ENCODE measurements at regions not wholly inside any gene's neighbourhood (a gene's known extent, or its start where the extent isn't known, plus 50 kb on each side); places are given as distances from the start of the nearest gene placed in this dataset.

DNA sequence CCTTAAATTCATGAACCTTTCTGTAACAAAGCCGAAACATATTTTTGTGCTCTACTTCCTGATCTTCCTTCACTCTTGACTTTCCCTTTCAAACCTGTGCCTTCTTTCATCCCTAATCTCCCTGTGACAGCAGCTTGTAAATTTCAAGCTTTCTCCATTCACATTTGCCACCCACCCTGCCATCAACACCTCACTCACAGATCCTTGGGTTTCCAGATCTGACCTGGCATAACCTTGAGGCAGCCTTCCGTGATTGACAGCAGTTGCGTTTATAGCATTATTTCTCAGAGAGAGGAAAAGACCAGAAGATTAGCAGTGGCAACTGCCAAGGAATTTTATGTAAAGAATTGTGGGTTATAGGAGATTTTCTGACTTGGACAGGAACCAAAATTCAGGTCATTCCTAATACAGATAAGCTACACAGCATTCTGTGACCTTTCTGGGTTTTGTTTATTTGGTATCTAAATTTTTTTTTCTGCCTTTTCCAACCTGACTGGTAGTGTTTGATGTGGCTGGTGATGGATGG lies 260.0 kb downstream of the NR2F1-AS1 start:
- H3K36me3 ChIP-seq (ENCODE audit: control insufficient read depth, insufficient read depth, low read length), result no peaks in the 10 kb centered on the region

DNA sequence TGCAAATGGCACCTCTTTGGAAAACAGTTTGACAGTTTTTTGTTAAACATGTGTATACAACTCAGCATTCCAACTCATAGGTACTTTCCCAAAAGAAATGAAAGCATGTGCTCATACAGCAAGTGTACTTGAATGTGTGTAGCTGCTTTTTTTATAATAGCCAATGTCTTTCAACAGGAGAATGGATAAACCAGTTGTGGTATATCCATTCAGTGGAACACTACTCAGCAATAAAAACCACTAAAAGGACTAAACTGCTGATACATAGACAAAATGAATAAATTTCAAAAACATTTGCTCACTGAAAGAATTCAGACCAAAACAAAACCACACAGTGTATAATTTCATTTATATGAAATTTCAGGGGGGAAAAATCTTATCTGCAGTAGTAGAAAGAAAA lies 267.3 kb downstream of the NR2F1-AS1 start:
- no peaks in the 10 kb centered on the region for H3K27me3 ChIP-seq (ENCODE audit: control insufficient read depth, insufficient read depth, low read length)
- H3K9me3 ChIP-seq (ENCODE audit: control insufficient read depth, insufficient read depth, low read length), result 0 out of 2 replicates have a peak, but pooled peaks cover 4% of the 10 kb centered on the region
- no peak overlapping the region for H3K4me3 ChIP-seq (ENCODE audit: low read depth, low read length)
- H3K9ac ChIP-seq (ENCODE audit: low read depth, low read length), result no peak overlapping the region
- H3K36me3 ChIP-seq (ENCODE audit: control insufficient read depth, insufficient read depth, low read length), result no peaks in the 10 kb centered on the region
- no peaks in the 10 kb centered on the region for H3K4me1 ChIP-seq (ENCODE audit: control insufficient read depth, insufficient read depth, low read length)
- no peak overlapping the region for H3K27ac ChIP-seq (ENCODE audit: low read depth, low read length)

More for the DNA sequence above, 260.0 kb downstream of the NR2F1-AS1 start:
- Histone ChIP-seq H3K27me3 (ENCODE audit: control insufficient read depth, insufficient read depth, low read length) (no peaks in the 10 kb centered on the region), H3K9ac (ENCODE audit: low read depth, low read length) (no peak overlapping the region), H3K9me3 (ENCODE audit: control insufficient read depth, insufficient read depth, low read length) (no peaks in the 10 kb centered on the region), H3K27ac (ENCODE audit: low read depth, low read length) (no peak overlapping the region), H3K4me3 (ENCODE audit: low read depth, low read length) (no peak overlapping the region), H3K4me1 (ENCODE audit: control insufficient read depth, insufficient read depth, low read length) (no peaks in the 10 kb centered on the region)

DNA sequence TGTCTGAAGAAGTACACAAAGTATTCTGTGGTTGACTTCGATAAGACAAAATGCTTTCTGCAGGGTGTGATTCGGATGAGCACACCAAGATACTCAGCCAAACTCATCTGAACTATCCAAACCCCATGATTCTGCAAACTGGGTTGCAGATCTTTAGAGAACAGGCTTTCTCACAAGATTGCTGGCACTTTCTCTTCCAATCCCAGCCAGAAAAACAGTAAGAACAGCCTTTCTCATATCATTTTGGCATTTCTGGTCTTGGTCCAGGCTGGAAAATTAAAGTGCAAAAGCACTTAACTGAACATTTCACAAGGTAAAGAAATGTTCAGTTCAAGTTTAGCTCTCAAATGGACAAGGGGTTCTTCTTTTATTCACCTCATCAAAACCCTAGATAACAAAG lies 269.1 kb downstream of the NR2F1-AS1 start:
- no peaks in the 10 kb centered on the region for H3K4me1 ChIP-seq (ENCODE audit: control insufficient read depth, insufficient read depth, low read length)
- no peak overlapping the region for H3K4me3 ChIP-seq (ENCODE audit: low read depth, low read length)
- H3K9me3 ChIP-seq (ENCODE audit: control insufficient read depth, insufficient read depth, low read length), result 0 out of 2 replicates have a peak, but pooled peaks cover 4% of the 10 kb centered on the region
- H3K36me3 ChIP-seq (ENCODE audit: control insufficient read depth, insufficient read depth, low read length), result no peaks in the 10 kb centered on the region
- H3K27ac ChIP-seq (ENCODE audit: low read depth, low read length), result no peak overlapping the region
- H3K9ac ChIP-seq (ENCODE audit: low read depth, low read length), result no peak overlapping the region
- no peaks in the 10 kb centered on the region for H3K27me3 ChIP-seq (ENCODE audit: control insufficient read depth, insufficient read depth, low read length)

DNA sequence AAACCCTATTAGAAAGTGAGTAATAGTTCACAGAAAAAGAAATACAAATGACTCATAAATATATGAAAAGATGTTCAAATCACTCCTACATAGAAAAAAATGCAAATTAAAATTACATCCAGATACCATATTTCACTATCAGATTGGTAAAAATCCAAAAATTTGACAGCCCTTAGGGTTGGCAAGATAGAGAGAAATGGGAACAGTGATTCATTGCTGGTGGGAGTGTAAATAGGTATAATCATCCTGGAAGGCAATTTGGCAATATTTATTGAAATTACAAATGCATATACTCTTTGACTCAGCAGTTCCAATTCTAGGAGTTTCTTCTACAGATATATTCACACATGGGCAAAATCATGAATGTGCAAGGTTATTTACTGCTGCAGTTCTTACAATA lies 273.5 kb downstream of the NR2F1-AS1 start:
- Histone ChIP-seq H3K4me1 (ENCODE audit: control insufficient read depth, insufficient read depth, low read length) (peaks cover 20% of the 10 kb centered on the region), H3K9me3 (ENCODE audit: control insufficient read depth, insufficient read depth, low read length) (no peaks in the 10 kb centered on the region), H3K9ac (ENCODE audit: low read depth, low read length) (no peak overlapping the region), H3K27me3 (ENCODE audit: control insufficient read depth, insufficient read depth, low read length) (no peaks in the 10 kb centered on the region), H3K36me3 (ENCODE audit: control insufficient read depth, insufficient read depth, low read length) (no peaks in the 10 kb centered on the region), H3K27ac (ENCODE audit: low read depth, low read length) (no peak overlapping the region), H3K4me3 (ENCODE audit: low read depth, low read length) (no peak overlapping the region)

DNA sequence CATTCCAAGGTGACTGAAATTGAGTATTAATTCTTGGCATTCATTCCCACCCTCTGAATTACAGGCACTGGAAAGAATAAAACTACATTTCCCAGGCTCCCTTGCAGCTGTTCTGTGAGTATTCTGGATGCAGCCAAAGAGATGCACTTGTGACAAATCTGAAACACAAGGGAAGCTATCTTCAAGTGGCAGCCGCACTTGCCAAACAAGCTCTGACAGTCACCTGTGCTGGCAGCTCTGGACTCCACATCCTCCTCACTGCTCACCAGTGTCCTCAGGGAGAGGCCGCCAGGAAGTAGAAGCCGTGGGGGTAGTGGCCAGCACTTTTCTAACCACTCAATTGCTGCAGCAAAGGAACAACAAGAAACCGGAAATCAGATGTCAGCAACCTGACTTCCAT lies 275.0 kb downstream of the NR2F1-AS1 start:
- H3K4me3 ChIP-seq (ENCODE audit: low read depth, low read length), result peak overlapping the region; percentile 43
- no peak overlapping the region for H3K9ac ChIP-seq (ENCODE audit: low read depth, low read length)

DNA sequence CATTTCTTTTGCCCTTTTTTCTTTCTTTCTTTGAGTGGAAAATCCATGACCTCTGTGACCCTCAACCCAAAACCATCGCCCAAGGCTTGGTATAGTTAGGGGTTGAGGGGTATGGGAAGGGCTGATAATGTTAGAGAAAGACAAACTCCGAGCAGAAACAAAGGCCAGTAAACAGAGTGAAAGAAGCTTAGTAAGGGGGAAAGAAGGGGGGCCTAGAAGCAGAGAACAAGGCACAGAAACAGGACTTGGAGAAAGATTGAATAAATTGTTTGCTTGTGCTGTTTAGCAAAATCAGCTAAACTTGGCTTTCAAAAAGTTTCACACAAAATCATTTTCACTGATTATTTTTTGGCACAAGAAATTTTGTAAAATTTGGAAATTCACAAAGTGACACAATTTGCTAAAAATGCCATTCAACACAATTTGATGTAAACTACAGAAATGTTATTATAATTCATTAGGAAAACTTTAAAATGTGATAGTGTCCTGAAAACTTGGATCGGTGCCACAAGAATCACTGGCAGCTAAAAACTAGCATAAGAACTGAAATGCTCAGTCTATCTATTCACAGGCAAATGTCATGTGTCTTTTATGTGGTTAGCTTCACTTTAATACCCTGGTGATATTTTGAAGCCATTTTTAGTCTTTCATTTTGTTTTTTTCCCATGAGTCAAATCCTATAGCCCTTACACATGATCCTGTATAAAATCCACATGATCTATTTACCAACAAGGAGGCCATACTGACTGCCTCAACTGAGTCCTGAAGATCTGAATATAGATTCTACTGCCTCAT lies 276.4 kb downstream of the NR2F1-AS1 start:
- Histone ChIP-seq H3K4me1 (ENCODE audit: control insufficient read depth, insufficient read depth, low read length) (peaks cover 37% of the 10 kb centered on the region), H3K36me3 (ENCODE audit: control insufficient read depth, insufficient read depth, low read length) (no peaks in the 10 kb centered on the region), H3K27me3 (ENCODE audit: control insufficient read depth, insufficient read depth, low read length) (no peaks in the 10 kb centered on the region), H3K27ac (ENCODE audit: low read depth, low read length) (no peak overlapping the region), H3K4me3 (ENCODE audit: low read depth, low read length) (no peak overlapping the region), H3K9me3 (ENCODE audit: control insufficient read depth, insufficient read depth, low read length) (no peaks in the 10 kb centered on the region), H3K9ac (ENCODE audit: low read depth, low read length) (no peak overlapping the region)

More for the DNA sequence above, 275.0 kb downstream of the NR2F1-AS1 start:
- peaks cover 25% of the 10 kb centered on the region for H3K4me1 ChIP-seq (ENCODE audit: control insufficient read depth, insufficient read depth, low read length)
- no peak overlapping the region for H3K27ac ChIP-seq (ENCODE audit: low read depth, low read length)
- H3K9me3 ChIP-seq (ENCODE audit: control insufficient read depth, insufficient read depth, low read length), result no peaks in the 10 kb centered on the region
- no peaks in the 10 kb centered on the region for H3K36me3 ChIP-seq (ENCODE audit: control insufficient read depth, insufficient read depth, low read length)
- H3K27me3 ChIP-seq (ENCODE audit: control insufficient read depth, insufficient read depth, low read length), result no peaks in the 10 kb centered on the region

DNA sequence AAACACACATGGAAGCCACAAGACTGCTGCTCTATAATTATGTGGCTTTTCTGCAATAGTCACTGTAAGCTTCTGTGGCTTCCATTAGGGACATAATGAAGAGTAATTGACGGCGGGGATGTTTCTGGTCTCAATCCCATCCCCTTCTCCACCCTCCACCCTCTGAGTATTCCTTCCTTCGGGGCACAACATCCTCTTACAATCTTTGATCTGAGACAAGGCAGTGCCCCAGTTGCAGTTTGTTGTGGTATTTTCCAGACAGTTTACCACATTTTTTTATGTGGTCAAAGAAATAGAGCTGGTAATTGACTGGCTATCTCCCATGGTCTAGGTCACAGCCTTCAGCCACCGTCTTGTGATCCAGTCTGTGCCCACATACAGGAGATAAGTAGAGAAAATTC lies 277.7 kb downstream of the NR2F1-AS1 start:
- Histone ChIP-seq H3K4me3 (ENCODE audit: low read depth, low read length) (no peak overlapping the region), H3K27ac (ENCODE audit: low read depth, low read length) (no peak overlapping the region), H3K4me1 (ENCODE audit: control insufficient read depth, insufficient read depth, low read length) (peaks cover 43% of the 10 kb centered on the region), H3K9me3 (ENCODE audit: control insufficient read depth, insufficient read depth, low read length) (no peaks in the 10 kb centered on the region), H3K27me3 (ENCODE audit: control insufficient read depth, insufficient read depth, low read length) (no peaks in the 10 kb centered on the region), H3K9ac (ENCODE audit: low read depth, low read length) (no peak overlapping the region), H3K36me3 (ENCODE audit: control insufficient read depth, insufficient read depth, low read length) (no peaks in the 10 kb centered on the region)

DNA sequence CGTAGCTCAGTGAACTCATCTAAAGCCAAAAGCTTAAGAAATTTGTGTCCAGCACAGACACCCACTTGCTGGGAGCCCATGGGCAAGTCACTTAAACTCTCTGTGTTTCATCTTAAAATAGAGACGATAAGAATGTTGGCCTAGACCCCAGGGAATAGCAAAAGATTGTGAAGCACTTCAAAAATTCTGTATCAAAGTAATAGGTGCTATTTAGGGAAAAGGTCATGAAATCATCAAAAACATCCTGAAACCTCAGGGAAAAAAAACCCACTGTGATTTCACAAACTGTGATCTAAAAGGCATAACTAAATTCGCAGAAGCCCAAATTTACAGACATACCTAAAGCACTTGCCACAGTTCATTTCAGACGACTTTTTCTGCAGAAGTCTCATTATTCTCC lies 278.3 kb downstream of the NR2F1-AS1 start:
- Histone ChIP-seq H3K36me3 (ENCODE audit: control insufficient read depth, insufficient read depth, low read length) (no peaks in the 10 kb centered on the region), H3K27ac (ENCODE audit: low read depth, low read length) (no peak overlapping the region), H3K27me3 (ENCODE audit: control insufficient read depth, insufficient read depth, low read length) (no peaks in the 10 kb centered on the region), H3K4me3 (ENCODE audit: low read depth, low read length) (no peak overlapping the region), H3K9ac (ENCODE audit: low read depth, low read length) (no peak overlapping the region), H3K4me1 (ENCODE audit: control insufficient read depth, insufficient read depth, low read length) (peaks cover 43% of the 10 kb centered on the region), H3K9me3 (ENCODE audit: control insufficient read depth, insufficient read depth, low read length) (no peaks in the 10 kb centered on the region)

DNA sequence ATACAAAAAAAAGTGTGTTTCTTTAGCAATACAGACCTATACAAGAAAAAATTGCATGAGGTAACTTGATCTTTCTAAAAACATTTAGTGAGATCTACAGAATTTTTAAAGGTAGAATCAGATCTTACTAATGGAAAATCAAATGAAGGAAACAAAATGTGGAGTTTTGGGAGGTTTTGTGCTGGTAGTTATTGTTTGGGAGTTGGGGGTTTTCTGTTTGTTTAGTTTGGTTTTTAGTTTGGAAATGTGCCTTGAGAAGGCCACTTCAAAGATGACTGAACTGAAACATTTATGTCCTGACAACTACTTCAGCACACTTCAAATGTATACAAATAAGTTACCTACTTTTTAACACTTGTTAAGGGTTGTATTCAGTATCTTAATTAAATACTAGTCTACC lies 280.1 kb downstream of the NR2F1-AS1 start:
- H3K9ac ChIP-seq (ENCODE audit: low read depth, low read length), result no peak overlapping the region
- peaks cover 40% of the 10 kb centered on the region for H3K4me1 ChIP-seq (ENCODE audit: control insufficient read depth, insufficient read depth, low read length)
- H3K4me3 ChIP-seq (ENCODE audit: low read depth, low read length), result no peak overlapping the region
- no peaks in the 10 kb centered on the region for H3K27me3 ChIP-seq (ENCODE audit: control insufficient read depth, insufficient read depth, low read length)
- no peak overlapping the region for H3K27ac ChIP-seq (ENCODE audit: low read depth, low read length)
- H3K36me3 ChIP-seq (ENCODE audit: control insufficient read depth, insufficient read depth, low read length), result no peaks in the 10 kb centered on the region
- H3K9me3 ChIP-seq (ENCODE audit: control insufficient read depth, insufficient read depth, low read length), result no peaks in the 10 kb centered on the region

DNA sequence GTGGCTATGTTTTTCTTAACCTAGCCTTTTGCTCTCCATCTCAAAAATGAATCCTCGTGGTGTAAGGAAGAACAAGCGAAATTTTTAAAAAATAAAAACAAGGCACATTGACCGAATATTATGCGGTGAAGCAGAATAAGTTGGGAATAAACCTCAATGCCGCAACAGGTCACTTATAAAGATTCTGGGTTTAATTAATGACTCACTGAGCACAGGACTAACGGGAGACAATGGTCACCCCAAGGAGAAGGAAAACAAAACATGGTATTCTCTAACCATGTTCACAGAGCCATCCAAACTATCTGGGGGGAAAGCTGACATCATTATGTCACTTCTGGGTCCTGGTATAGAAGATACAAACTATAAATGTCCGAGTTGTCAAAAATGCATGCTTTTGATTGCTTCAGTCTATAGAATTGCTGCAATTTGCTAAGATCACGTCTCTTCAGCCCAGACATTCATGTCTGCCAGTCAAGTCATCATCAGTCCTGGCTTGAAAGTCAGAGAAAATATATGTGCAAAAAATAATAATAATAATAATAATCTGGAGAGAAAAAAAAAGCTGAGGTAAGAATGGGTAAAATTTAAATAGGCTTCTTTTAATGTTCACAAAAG lies 280.6 kb downstream of the NR2F1-AS1 start:
- Histone ChIP-seq H3K36me3 (ENCODE audit: control insufficient read depth, insufficient read depth, low read length) (no peaks in the 10 kb centered on the region), H3K9me3 (ENCODE audit: control insufficient read depth, insufficient read depth, low read length) (no peaks in the 10 kb centered on the region), H3K27me3 (ENCODE audit: control insufficient read depth, insufficient read depth, low read length) (no peaks in the 10 kb centered on the region), H3K27ac (ENCODE audit: low read depth, low read length) (peak overlapping the region; percentile 82), H3K9ac (ENCODE audit: low read depth, low read length) (no peak overlapping the region; the same call in 1 of the 2 replicates), H3K4me1 (ENCODE audit: control insufficient read depth, insufficient read depth, low read length) (peaks cover 36% of the 10 kb centered on the region), H3K4me3 (ENCODE audit: low read depth, low read length) (peak overlapping the region; percentile 32; the same call in 1 of the 2 replicates)

DNA sequence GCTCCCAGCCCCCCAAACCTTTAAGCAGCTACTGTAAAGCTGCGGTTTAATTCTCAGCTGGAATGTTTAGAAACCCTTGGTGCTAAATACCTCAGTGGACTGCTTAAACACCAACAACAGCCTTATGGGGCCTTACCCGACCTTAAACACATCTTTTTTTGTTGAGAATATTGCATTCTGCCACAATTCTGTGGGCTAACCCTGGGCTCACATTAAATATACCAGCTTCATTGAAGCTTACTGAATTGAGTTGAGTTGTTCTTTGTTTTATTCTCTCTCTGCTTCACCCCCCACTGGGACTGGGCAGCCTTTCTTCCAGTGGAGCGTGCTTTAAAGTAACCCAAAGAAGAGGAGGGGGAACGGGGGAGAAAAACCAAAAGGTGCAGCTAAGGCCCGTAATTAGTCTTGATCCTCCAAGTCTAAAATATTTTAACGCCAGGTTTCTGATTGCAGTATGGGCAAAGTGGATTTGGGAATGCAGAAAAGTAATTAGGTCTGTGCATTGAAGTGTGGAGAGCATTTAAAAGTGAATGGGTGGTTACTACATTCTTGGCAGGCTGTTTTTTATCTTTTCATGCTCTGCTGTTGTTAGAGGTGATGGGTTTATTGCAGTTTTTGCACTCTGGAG lies 281.2 kb downstream of the NR2F1-AS1 start:
- no peak overlapping the region; the same call in 1 of the 2 replicates for H3K9ac ChIP-seq (ENCODE audit: low read depth, low read length)
- H3K27me3 ChIP-seq (ENCODE audit: control insufficient read depth, insufficient read depth, low read length), result no peaks in the 10 kb centered on the region
- no peaks in the 10 kb centered on the region for H3K9me3 ChIP-seq (ENCODE audit: control insufficient read depth, insufficient read depth, low read length)
- H3K27ac ChIP-seq (ENCODE audit: low read depth, low read length), result peak overlapping the region; percentile 82
- no peaks in the 10 kb centered on the region for H3K36me3 ChIP-seq (ENCODE audit: control insufficient read depth, insufficient read depth, low read length)
- H3K4me3 ChIP-seq (ENCODE audit: low read depth, low read length), result peak overlapping the region; percentile 32; the same call in 1 of the 2 replicates
- H3K4me1 ChIP-seq (ENCODE audit: control insufficient read depth, insufficient read depth, low read length), result peaks cover 29% of the 10 kb centered on the region

Data from HUES48 (cell line).